SJSA1 (cell line): ENCODE measurements at regions not wholly inside any gene's neighbourhood (a gene's known extent, or its start where the extent isn't known, plus 50 kb on each side); places are given as distances from the start of the nearest gene placed in this dataset.
A peak's percentile ranks its signal among the peaks of the same experiment; 100 is the strongest.

Source experiments
- DNase-seq, 2 experiments: peaks; one replicate each; pipeline ENCODE4 v3.0.0-alpha.2; 2015 to 2020; ENCODE audit warnings: low spot score in 2 of 2, low read depth in 1 of 2
- H3K27ac ChIP-seq: fragments of 250-450 bp; sonication (Bioruptor Pico); 2 replicates; pipeline ENCODE4 v1.5.1; 2020; ENCODE audit warnings: mild to moderate bottlenecking, moderate library complexity
- H3K27me3 ChIP-seq: fragments of 250-450 bp; sonication (Bioruptor Pico); replicated peaks from 2 replicates; pipeline ENCODE4 v1.5.1; 2020; ENCODE audit warnings: mild to moderate bottlenecking, moderate library complexity
- H3K36me3 ChIP-seq: fragments of 250-450 bp; sonication (Bioruptor Pico); 2 replicates; pipeline ENCODE4 v1.5.1; 2020; ENCODE audit warnings: mild to moderate bottlenecking
- H3K4me1 ChIP-seq: fragments of 250-450 bp; sonication (Bioruptor Pico); replicated peaks from 2 replicates; pipeline ENCODE4 v1.6.1; 2021; ENCODE audit warnings: mild to moderate bottlenecking
- H3K4me3 ChIP-seq: fragments of 250-450 bp; sonication (Bioruptor Pico); 2 replicates; pipeline ENCODE4 v1.5.1; 2020; ENCODE audit warnings: mild to moderate bottlenecking
- H3K9me3 ChIP-seq: fragments of 250-450 bp; sonication (Bioruptor Pico); replicated peaks from 2 replicates; pipeline ENCODE4 v1.5.1; 2020; ENCODE audit warnings: mild to moderate bottlenecking

- H3K9me3 ChIP-seq, result no peaks in the 10 kb centered on the region
Measured at GRCh38 chr20:11271319-11271718, 597.5 kb upstream of the JAG1 start.

GRCh38 chr20:11271920-11272594, 598.3 kb upstream of the JAG1 start:
- Histone ChIP-seq H3K4me1 (peaks cover 10% of the 10 kb centered on the region), H3K27ac (no peak overlapping the region), H3K4me3 (no peak overlapping the region), H3K36me3 (no peaks in the 10 kb centered on the region), H3K27me3 (no peaks in the 10 kb centered on the region), H3K9me3 (no peaks in the 10 kb centered on the region)
- no peak for DNase-seq

More at GRCh38 chr20:11271319-11271718, 597.5 kb upstream of the JAG1 start:
- Histone ChIP-seq H3K27ac (no peak overlapping the region), H3K4me3 (no peak overlapping the region), H3K4me1 (peaks cover 18% of the 10 kb centered on the region), H3K36me3 (no peaks in the 10 kb centered on the region), H3K27me3 (no peaks in the 10 kb centered on the region)
- DNase-seq, result no peak

- no peaks in the 10 kb centered on the region for H3K9me3 ChIP-seq
- no peaks in the 10 kb centered on the region for H3K27me3 ChIP-seq
- H3K4me1 ChIP-seq, result no peaks in the 10 kb centered on the region; the same call in none of the 2 replicates
- no peaks in the 10 kb centered on the region for H3K36me3 ChIP-seq
- H3K4me3 ChIP-seq, result no peak overlapping the region
- no peak overlapping the region for H3K27ac ChIP-seq
- peak in 1 of 2 experiments; percentile 60 for DNase-seq
Measured at GRCh38 chr20:11274141-11274594, 600.4 kb upstream of the JAG1 start.

- H3K27me3 ChIP-seq, result no peaks in the 10 kb centered on the region
- no peaks in the 10 kb centered on the region for H3K9me3 ChIP-seq
- no peak for DNase-seq
- H3K4me3 ChIP-seq, result no peak overlapping the region
- H3K27ac ChIP-seq, result no peak overlapping the region
- no peaks in the 10 kb centered on the region; the same call in none of the 2 replicates for H3K4me1 ChIP-seq
- H3K36me3 ChIP-seq, result no peaks in the 10 kb centered on the region
Measured at GRCh38 chr20:11275740-11276139, 601.9 kb upstream of the JAG1 start.

GRCh38 chr20:11277170-11277569, 603.4 kb upstream of the JAG1 start:
- Histone ChIP-seq H3K4me1 (no peaks in the 10 kb centered on the region; the same call in 1 of the 2 replicates), H3K9me3 (no peaks in the 10 kb centered on the region), H3K27ac (no peak overlapping the region), H3K4me3 (no peak overlapping the region), H3K27me3 (no peaks in the 10 kb centered on the region), H3K36me3 (no peaks in the 10 kb centered on the region)
- DNase-seq, result no peak

GRCh38 chr20:11277858-11278257, 604.1 kb upstream of the JAG1 start:
- Histone ChIP-seq H3K9me3 (no peaks in the 10 kb centered on the region), H3K27me3 (no peaks in the 10 kb centered on the region), H3K4me3 (no peak overlapping the region), H3K4me1 (no peaks in the 10 kb centered on the region; the same call in 1 of the 2 replicates), H3K36me3 (no peaks in the 10 kb centered on the region), H3K27ac (no peak overlapping the region)
- DNase-seq, result no peak

GRCh38 chr20:11278461-11278860, 604.7 kb upstream of the JAG1 start:
- H3K9me3 ChIP-seq, result no peaks in the 10 kb centered on the region
- DNase-seq, result no peak

GRCh38 chr20:11281240-11281639, 607.4 kb upstream of the JAG1 start:
- Histone ChIP-seq H3K4me3 (no peak overlapping the region), H3K36me3 (no peaks in the 10 kb centered on the region), H3K27me3 (no peaks in the 10 kb centered on the region), H3K4me1 (no peaks in the 10 kb centered on the region), H3K27ac (no peak overlapping the region), H3K9me3 (no peaks in the 10 kb centered on the region)
- no peak for DNase-seq

More at GRCh38 chr20:11278461-11278860, 604.7 kb upstream of the JAG1 start:
- H3K4me3 ChIP-seq, result no peak overlapping the region
- no peak overlapping the region for H3K27ac ChIP-seq
- no peaks in the 10 kb centered on the region for H3K27me3 ChIP-seq
- H3K36me3 ChIP-seq, result no peaks in the 10 kb centered on the region
- no peaks in the 10 kb centered on the region; the same call in 1 of the 2 replicates for H3K4me1 ChIP-seq

- Histone ChIP-seq H3K36me3 (no peaks in the 10 kb centered on the region), H3K9me3 (no peaks in the 10 kb centered on the region), H3K4me3 (no peak overlapping the region), H3K27ac (no peak overlapping the region), H3K4me1 (no peaks in the 10 kb centered on the region), H3K27me3 (no peaks in the 10 kb centered on the region)
- no peak for DNase-seq
Measured at GRCh38 chr20:11281768-11282167, 608.0 kb upstream of the JAG1 start.

GRCh38 chr20:11287126-11287525, 613.3 kb upstream of the JAG1 start:
- H3K9me3 ChIP-seq, result no peaks in the 10 kb centered on the region
- no peaks in the 10 kb centered on the region for H3K27me3 ChIP-seq
- no peak for DNase-seq
- H3K4me3 ChIP-seq, result no peak overlapping the region
- H3K36me3 ChIP-seq, result no peaks in the 10 kb centered on the region
- H3K4me1 ChIP-seq, result peaks cover 6% of the 10 kb centered on the region
- H3K27ac ChIP-seq, result no peak overlapping the region

GRCh38 chr20:11296221-11296620, 621.5 kb upstream of the BTBD3 start:
- Histone ChIP-seq H3K27ac (no peak overlapping the region), H3K9me3 (no peaks in the 10 kb centered on the region), H3K4me1 (no peaks in the 10 kb centered on the region; the same call in 1 of the 2 replicates), H3K36me3 (no peaks in the 10 kb centered on the region), H3K4me3 (no peak overlapping the region), H3K27me3 (no peaks in the 10 kb centered on the region)
- no peak for DNase-seq

- DNase-seq, result no peak
- Histone ChIP-seq H3K4me1 (peaks cover 3% of the 10 kb centered on the region), H3K27ac (no peak overlapping the region), H3K4me3 (no peak overlapping the region), H3K9me3 (no peaks in the 10 kb centered on the region), H3K36me3 (no peaks in the 10 kb centered on the region), H3K27me3 (no peaks in the 10 kb centered on the region)
Measured at GRCh38 chr20:11296951-11297350, 620.7 kb upstream of the BTBD3 start.

GRCh38 chr20:11301699-11302098, 616.0 kb upstream of the BTBD3 start:
- Histone ChIP-seq H3K4me3 (no peak overlapping the region), H3K27ac (no peak overlapping the region; the same call in 1 of the 2 replicates), H3K9me3 (no peaks in the 10 kb centered on the region), H3K4me1 (peaks cover 10% of the 10 kb centered on the region), H3K36me3 (no peaks in the 10 kb centered on the region), H3K27me3 (no peaks in the 10 kb centered on the region)
- no peak for DNase-seq

- Histone ChIP-seq H3K9me3 (no peaks in the 10 kb centered on the region), H3K4me3 (no peak overlapping the region), H3K36me3 (no peaks in the 10 kb centered on the region), H3K27me3 (no peaks in the 10 kb centered on the region), H3K27ac (no peak overlapping the region; the same call in 1 of the 2 replicates), H3K4me1 (peaks cover 10% of the 10 kb centered on the region)
- peak; percentile 52 to 53 for DNase-seq
Measured at GRCh38 chr20:11302436-11302835, 615.3 kb upstream of the BTBD3 start.
